Adrenal gland (tissue), 5 donors: ENCODE measurements at regions not wholly inside any gene's neighbourhood (a gene's known extent, or its start where the extent isn't known, plus 50 kb on each side); places are given as distances from the start of the nearest gene placed in this dataset.

Experiments used
- CTCF ChIP-seq, 6 experiments: fragments of 450-650 bp in 4 of 6; fragments of 200-600 bp in 2 of 6; sonication (generic) in 1 of 6; IDR thresholded peaks; 1 replicate in 5 of 6; 2 replicates in 1 of 6; pipeline versions ENCODE4 v1.5.1 to v1.8.0; 2016 to 2021; ENCODE audit warnings: antibody characterized with exemption in 6 of 6, mild to moderate bottlenecking in 2 of 6, moderate library complexity in 1 of 6
- POLR2A ChIP-seq, 2 donors: fragments of 450-650 bp; IDR thresholded peaks; one replicate each; pipeline ENCODE4 v1.6.1; 2017; ENCODE audit warnings: antibody characterized with exemption in 2 of 2, mild to moderate bottlenecking in 2 of 2, moderate library complexity in 1 of 2
- donor health status: DM: no; HTN: no; CAD: no.

- no peak for TF ChIP-seq CTCF (IDR thresholded peaks at IDR 0.05)
- TF ChIP-seq POLR2A (IDR thresholded peaks at IDR 0.05), result no peak
These were observed 363.2 kb upstream of the DDHD1 start for GRCh38 chr14:53516261-53516774.
